IMR-90 (cell line): ENCODE measurements at regions not wholly inside any gene's neighbourhood (a gene's known extent, or its start where the extent isn't known, plus 50 kb on each side); places are given as distances from the start of the nearest gene placed in this dataset.

Experiments used
- ATAC-seq: fragments of 200-7000 bp; cut with Tn5 transposase; 2 replicates; pipeline ENCODE4 v1.9.1; 2020; ENCODE audit warnings: low read depth, mild to moderate bottlenecking, moderate library complexity
- BruUV-seq: library from RNA; stranded (reverse); fragments of 400-500 nt; replicated peaks from 2 replicates; lab custom pipeline; 2021; lab: Mats Ljungman, UMichigan
- CTCF ChIA-PET: fragments of 300-600 bp; formaldehyde crosslinking; extraction: SDS; loops from one replicate; lab custom pipeline; 2021; ENCODE audit warnings: antibody characterized with exemption; lab: Yijun Ruan, JAX
- POLR2A ChIA-PET: fragments of 300-600 bp; sonication (Branson Sonifier 250); formaldehyde crosslinking; loops from one replicate; lab custom pipeline; 2022; ENCODE audit warnings: antibody characterized with exemption; ENCODE audit not compliant: unreplicated experiment; lab: Charles Lee
- DNase-seq: peaks from one replicate; pipeline ENCODE4 v3.0.0; 2013
- H2AFZ ChIP-seq: replicated peaks from 2 replicates; pipeline ENCODE3; 2013; ENCODE audit warnings: low read length, mild to moderate bottlenecking; ENCODE audit not compliant: poor library complexity
- H2AK5ac ChIP-seq: 2 replicates; pipeline ENCODE4 v1.6.1; 2013; ENCODE audit warnings: low read depth, low read length, inconsistent platforms
- H2AK9ac ChIP-seq: replicated peaks from 2 replicates; pipeline ENCODE3; 2013; ENCODE audit warnings: mild to moderate bottlenecking, low read depth, low read length, moderate library complexity; ENCODE audit not compliant: poor library complexity
- H2BK120ac ChIP-seq: 2 replicates; pipeline ENCODE4 v1.6.1; 2013; ENCODE audit warnings: low read depth, low read length, inconsistent platforms
- H2BK15ac ChIP-seq: 3 replicates; pipeline ENCODE4 v1.6.1; 2013; ENCODE audit warnings: low read depth, low read length, inconsistent platforms
- H2BK20ac ChIP-seq: 2 replicates; pipeline ENCODE4 v1.6.1; 2013; ENCODE audit warnings: low read depth, mild to moderate bottlenecking, inconsistent platforms, low read length, moderate library complexity
- H2BK5ac ChIP-seq: 2 replicates; pipeline ENCODE4 v1.6.1; 2013; ENCODE audit warnings: mild to moderate bottlenecking, low read depth, low read length, inconsistent platforms; ENCODE audit not compliant: poor library complexity, severe bottlenecking
- H3K14ac ChIP-seq: replicated peaks from 2 replicates; pipeline ENCODE4 v1.6.1; 2013; ENCODE audit warnings: low read depth, low read length, inconsistent platforms
- H3K18ac ChIP-seq: 2 replicates; pipeline ENCODE4 v1.6.1; 2013; ENCODE audit warnings: low read depth, low read length, control low read depth
- H3K23ac ChIP-seq: 2 replicates; pipeline ENCODE4 v1.6.1; 2013; ENCODE audit warnings: low read depth, low read length, inconsistent platforms
- H3K27ac ChIP-seq: 2 replicates; pipeline ENCODE4 v1.5.1; 2013; ENCODE audit warnings: mild to moderate bottlenecking, control low read depth, low read length; ENCODE audit not compliant: insufficient read depth
- H3K27me3 ChIP-seq: 2 replicates; pipeline ENCODE4 v1.6.1; 2013; ENCODE audit warnings: low read length; ENCODE audit not compliant: control insufficient read depth, insufficient read depth
- H3K36me3 ChIP-seq: 2 replicates; pipeline ENCODE4 v1.6.1; 2013; ENCODE audit warnings: low read length, mixed read lengths; ENCODE audit not compliant: control insufficient read depth, insufficient read depth
- H3K4ac ChIP-seq: 2 replicates; pipeline ENCODE4 v1.6.1; 2013; ENCODE audit warnings: low read depth, low read length, inconsistent platforms
- H3K4me1 ChIP-seq: 2 replicates; pipeline ENCODE4 v1.6.1; 2013; ENCODE audit warnings: low read length, mixed read lengths; ENCODE audit not compliant: control insufficient read depth, insufficient read depth
- H3K4me2 ChIP-seq: 2 replicates; pipeline ENCODE4 v1.6.1; 2013; ENCODE audit warnings: low read depth, mild to moderate bottlenecking, control low read depth, low read length, moderate library complexity
- H3K4me3 ChIP-seq: 2 replicates; pipeline ENCODE4 v1.5.1; 2013; ENCODE audit warnings: low read depth, mild to moderate bottlenecking, control low read depth, low read length, moderate library complexity; ENCODE audit not compliant: insufficient read depth
- H3K56ac ChIP-seq: 2 replicates; pipeline ENCODE4 v1.6.1; 2013; ENCODE audit warnings: low read length, inconsistent platforms; ENCODE audit not compliant: insufficient read depth; ENCODE audit errors: extremely low read depth
- H3K79me1 ChIP-seq, 2 experiments: 2 replicates each; pipeline ENCODE4 v1.6.1; 2013; ENCODE audit warnings: low read length in 2 of 2, inconsistent platforms in 1 of 2, low read depth in 1 of 2
- H3K9ac ChIP-seq: 2 replicates; pipeline ENCODE4 v1.6.1; 2013; ENCODE audit warnings: low read depth, low read length, control low read depth
- H3K9me1 ChIP-seq: 2 replicates; pipeline ENCODE4 v1.6.1; 2013; ENCODE audit warnings: low read length, inconsistent platforms; ENCODE audit not compliant: insufficient read depth
- H3K9me3 ChIP-seq: 2 replicates; pipeline ENCODE4 v1.6.1; 2013; ENCODE audit warnings: low read length; ENCODE audit not compliant: control insufficient read depth, insufficient read depth
- H4K20me1 ChIP-seq: 2 replicates; pipeline ENCODE4 v1.6.1; 2013; ENCODE audit warnings: low read length, inconsistent platforms; ENCODE audit not compliant: insufficient read depth
- H4K5ac ChIP-seq: 2 replicates; pipeline ENCODE4 v1.6.1; 2013; ENCODE audit warnings: mild to moderate bottlenecking, low read depth, low read length, control low read depth
- H4K8ac ChIP-seq, 2 experiments: 2 replicates each; pipeline ENCODE4 v1.6.1; 2013; ENCODE audit warnings: low read depth in 2 of 2, low read length in 2 of 2, control low read depth in 1 of 2, inconsistent platforms in 1 of 2
- H4K91ac ChIP-seq: 2 replicates; pipeline ENCODE4 v1.6.1; 2013; ENCODE audit warnings: low read depth, low read length, inconsistent platforms; ENCODE audit not compliant: insufficient read depth
- BHLHE40 ChIP-seq: fragments of 150-350 bp; IDR thresholded peaks from 2 replicates; pipeline ENCODE4 v1.6.1; 2016; ENCODE audit warnings: mild to moderate bottlenecking, low read depth, low read length
- CEBPB ChIP-seq: IDR thresholded peaks from 2 replicates; pipeline ENCODE4 v1.6.1; 2012; ENCODE audit warnings: low read depth, low read length, improper control_type of control experiment
- CHD1 ChIP-seq: IDR thresholded peaks from 2 replicates; pipeline ENCODE4 v1.6.1; 2012; ENCODE audit warnings: low read depth, low read length, improper control_type of control experiment
- ELK1 ChIP-seq: fragments of 150-350 bp; IDR thresholded peaks from 2 replicates; pipeline ENCODE4 v1.6.1; 2016; ENCODE audit warnings: low read depth, mild to moderate bottlenecking, low read length, moderate library complexity, borderline replicate concordance
- MXI1 ChIP-seq: IDR thresholded peaks from 2 replicates; pipeline ENCODE4 v1.6.1; 2012; ENCODE audit warnings: low read depth, mild to moderate bottlenecking, low read length, moderate library complexity, borderline replicate concordance
- NFE2L2 ChIP-seq: fragments of 150-350 bp; IDR thresholded peaks from 2 replicates; pipeline ENCODE4 v1.6.1; 2016; ENCODE audit warnings: low read depth, mild to moderate bottlenecking, low read length
- POLR2A ChIP-seq: IDR thresholded peaks from 2 replicates; pipeline ENCODE4 v1.6.1; 2012; ENCODE audit warnings: mild to moderate bottlenecking, low read depth, low read length
- RAD21 ChIP-seq: IDR thresholded peaks from 2 replicates; pipeline ENCODE4 v1.6.1; 2012; ENCODE audit warnings: low read length, improper control_type of control experiment
- USF2 ChIP-seq: fragments of 150-350 bp; IDR thresholded peaks from 2 replicates; pipeline ENCODE4 v1.6.1; 2017; ENCODE audit warnings: mild to moderate bottlenecking, antibody characterized with exemption, low read length, low read depth
- WGBS, 2 experiments: methylation state at CpG; one replicate each; pipeline versions ENCODE4 v1.1.5 to v1.1.7; 2013; ENCODE audit warnings: missing lambda C conversion rate in 2 of 2; ENCODE audit not compliant: insufficient read length in 1 of 2; ENCODE audit errors: extremely low coverage in 2 of 2; 5-methylcytosine and 5-hydroxymethylcytosine counted together
- dilution Hi-C: fragments of 300-500 bp; cut with HindIII; formaldehyde crosslinking; loops from one replicate; pipeline ENCODE4 v1.14.3; 2018; ENCODE audit warnings: low sequenced_read_pairs; ENCODE audit not compliant: unreplicated experiment
- in situ Hi-C: fragments of 300-500 bp; cut with MboI; formaldehyde crosslinking; loops from 3 replicates; pipeline ENCODE4 v1.14.3; 2019; ENCODE audit warnings: low sequenced_read_pairs, inconsistent platforms, mixed read lengths
- intact Hi-C: fragments of 100-400 bp; cut with micrococcal nuclease; formaldehyde crosslinking; loops from 2 replicates; pipeline ENCODE4 v1.10.0; 2022

GRCh38 chr2:136357007-136357380, 239.0 kb upstream of the CXCR4 start:
- no peak overlapping the region for H3K23ac ChIP-seq
- intact Hi-C loops = no loop called here
- H2BK15ac ChIP-seq = no peak overlapping the region
- H4K20me1 ChIP-seq = no peaks in the 10 kb centered on the region
- H3K4me1 ChIP-seq = no peaks in the 10 kb centered on the region
- H3K14ac ChIP-seq = no peak overlapping the region
- no peak overlapping the region for H3K18ac ChIP-seq
- no peak overlapping the region for H4K5ac ChIP-seq
- H3K79me1 ChIP-seq = no peaks in the 10 kb centered on the region
- no TSS peak for BruUV-seq
- no peaks in the 10 kb centered on the region for H3K36me3 ChIP-seq
- no peak overlapping the region for H2BK5ac ChIP-seq
- H2AK9ac ChIP-seq = no peak overlapping the region
- no peak overlapping the region for H4K8ac ChIP-seq
- H3K9me1 ChIP-seq = no peaks in the 10 kb centered on the region
- H2BK20ac ChIP-seq = no peak overlapping the region
- TF ChIP-seq BHLHE40 (no peak), CEBPB (no peak), MXI1 (no peak), POLR2A (no peak), ELK1 (no peak), RAD21 (no peak), CHD1 (no peak), NFE2L2 (no peak), USF2 (no peak)
- POLR2A ChIA-PET = no interaction called here
- CTCF ChIA-PET = interaction anchor here (0.5 kb wide), 1 partner anchor 1244 kb away, joined by 7 read pairs; no protein-coding TSS in a partner anchor
- H3K4ac ChIP-seq = no peak overlapping the region
- no peak overlapping the region for H3K4me2 ChIP-seq
- no peak overlapping the region for H3K9ac ChIP-seq
- no peak overlapping the region for H3K4me3 ChIP-seq
- no peak overlapping the region for H3K56ac ChIP-seq
- H3K27ac ChIP-seq = no peak overlapping the region
- no peak overlapping the region for H2BK120ac ChIP-seq
- H2AK5ac ChIP-seq = no peak overlapping the region
- no peaks in the 10 kb centered on the region for H3K27me3 ChIP-seq
- no peaks in the 10 kb centered on the region for H3K9me3 ChIP-seq
- no peak overlapping the region for H4K91ac ChIP-seq
- no peak for DNase-seq
- dilution Hi-C loops = no loop called here
- no CpG with 5 or more reads among the region's 1 CpG for WGBS, 2 experiments
- ATAC-seq = no peak
- no peak overlapping the region for H2AFZ ChIP-seq
- in situ Hi-C loops = no loop called here
